ENCODE measurements at regions not wholly inside any gene's neighbourhood (a gene's known extent, or its start where the extent isn't known, plus 50 kb on each side); places are given as distances from the start of the nearest gene placed in this dataset.

- TF ChIP-seq CTCF (IDR thresholded peaks at IDR 0.05) (no peak), POLR2A (IDR thresholded peaks at IDR 0.05) (no peak)
Measured at GRCh38 chr2:121869363-121869762, 113.9 kb downstream of the TSN start.

Data from esophagus squamous epithelium (tissue), 4 donors.